Heart left ventricle (tissue), 13 donors: ENCODE measurements at regions not wholly inside any gene's neighbourhood (a gene's known extent, or its start where the extent isn't known, plus 50 kb on each side); places are given as distances from the start of the nearest gene placed in this dataset.

Experiments
- CTCF ChIP-seq, 12 donors: fragments of 200-600 bp; sonication (generic) in 4 of 12; IDR thresholded peaks; one replicate each; pipeline versions ENCODE4 v1.5.0 to v1.8.0; 2018 to 2022; ENCODE audit warnings: antibody characterized with exemption in 12 of 12, mild to moderate bottlenecking in 5 of 12
- POLR2A ChIP-seq, 2 donors: fragments of 450-650 bp; IDR thresholded peaks; one replicate each; pipeline ENCODE4 v1.6.1; 2017; ENCODE audit warnings: antibody characterized with exemption in 2 of 2, mild to moderate bottlenecking in 2 of 2, moderate library complexity in 2 of 2
- donor health status: ischemic (EF 13 %, LVEDD 7.1; RV severe dilation, severe dysfunction).
- donor health status: DM: no; HTN: yes; CAD: no.
- donor health status: DM: no; HTN: no; CAD: no.
- donor health status: ischemic (EF 25% LVEDD 6.9; RV normal size, moderate dysfunction).
- donor health status: ischemic (EF 25% LVEDD 5.7; RV mildly dilated, moderate dysfunction).
- donor health status: ischemic (EF 35%, LVEDD 5.7; RV mildly dilated, moderate dysfunction).
- donor health status: nonischemic (EF 11% LVEDD 7.7; RV severe dilation, severe dysfunction).
- donor health status: DM: yes; HTN: yes; CAD: no.
- donor health status: PGD.
- donor health status: ischemic (EF 29% LVEDD 5.4; RV normal size, mild dysfunction).
- donor health status: nonischemic (EF 23%, LVEDD 6.1; RV moderate dilation, normal function).

- TF ChIP-seq CTCF (IDR thresholded peaks at IDR 0.05) (no peak), POLR2A (IDR thresholded peaks at IDR 0.05) (no peak)
Measured at GRCh38 chr5:168174376-168174775, 117.1 kb upstream of the WWC1 start.
